ENCODE measurements at regions not wholly inside any gene's neighbourhood (a gene's known extent, or its start where the extent isn't known, plus 50 kb on each side); places are given as distances from the start of the nearest gene placed in this dataset.
"Not testable (repeated sequence)": the region's sequence is repeated elsewhere in the genome, so short reads cannot be mapped to it uniquely, and the experiment has no call there.

DNA sequence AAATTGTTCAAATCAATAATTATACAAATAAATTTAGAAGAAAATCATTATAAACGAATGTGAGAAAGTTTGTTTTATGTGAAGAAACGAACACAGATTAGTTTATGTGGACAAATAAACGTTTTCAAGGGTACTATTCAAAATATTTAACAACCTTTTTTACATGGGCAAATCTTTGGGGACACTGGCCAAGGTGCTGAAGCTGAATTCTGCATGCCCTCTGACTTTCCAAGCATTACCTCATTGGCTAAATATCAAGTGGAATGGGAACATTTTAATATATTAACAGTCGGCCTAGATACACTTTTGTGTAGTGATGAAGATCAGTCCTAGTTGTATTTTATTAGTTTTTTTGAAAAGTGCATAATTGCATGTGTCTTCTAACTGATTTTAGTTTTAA lies 636.4 kb upstream of the DPPA4 start:
- DNase-seq (ENCODE audit: low spot score), result no peak
- H3K27me3 Mint-ChIP-seq, result no peaks in the 10 kb centered on the region
- H3K4me3 Mint-ChIP-seq, result no peak overlapping the region
- no peaks in the 10 kb centered on the region for H3K4me1 Mint-ChIP-seq (ENCODE audit: low read depth in 2 of 2)
- H3K36me3 Mint-ChIP-seq, result no peaks in the 10 kb centered on the region
- no peak overlapping the region for H3K27ac Mint-ChIP-seq
- H3K9me3 Mint-ChIP-seq, result peaks cover 2% of the 10 kb centered on the region
- ATAC-seq, result no peak

GRCh38 chr3:109977897-109978296 lies 640.6 kb upstream of the DPPA4 start:
- no peak for ATAC-seq
- Mint-ChIP-seq H3K9me3 (peaks cover 2% of the 10 kb centered on the region), H3K4me3 (no peak overlapping the region), H3K27me3 (no peaks in the 10 kb centered on the region), H3K4me1 (ENCODE audit: low read depth in 2 of 2) (no peaks in the 10 kb centered on the region), H3K27ac (no peak overlapping the region), H3K36me3 (no peaks in the 10 kb centered on the region)
- no peak for DNase-seq (ENCODE audit: low spot score)

DNA sequence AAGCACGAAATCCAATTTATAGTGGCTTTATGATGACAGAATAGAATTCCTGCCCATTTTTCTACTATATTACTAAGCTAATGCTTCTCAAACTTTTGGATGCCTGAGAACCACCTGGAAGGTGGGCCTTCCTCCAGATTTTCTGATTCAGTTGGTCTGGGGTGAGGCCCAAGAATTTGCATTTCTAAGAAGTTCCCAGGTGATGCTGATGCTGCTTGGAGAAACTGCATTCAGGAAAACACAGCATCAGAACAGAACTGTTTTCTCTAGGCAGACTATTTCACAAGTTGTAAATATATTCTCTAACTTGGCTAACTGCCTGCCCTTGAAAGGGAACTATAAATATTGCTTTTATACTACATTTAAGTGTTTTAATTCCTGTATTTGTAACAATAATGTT lies 644.9 kb upstream of the DPPA4 start:
- no peaks in the 10 kb centered on the region for H3K36me3 Mint-ChIP-seq
- ATAC-seq, result no peak

DNA sequence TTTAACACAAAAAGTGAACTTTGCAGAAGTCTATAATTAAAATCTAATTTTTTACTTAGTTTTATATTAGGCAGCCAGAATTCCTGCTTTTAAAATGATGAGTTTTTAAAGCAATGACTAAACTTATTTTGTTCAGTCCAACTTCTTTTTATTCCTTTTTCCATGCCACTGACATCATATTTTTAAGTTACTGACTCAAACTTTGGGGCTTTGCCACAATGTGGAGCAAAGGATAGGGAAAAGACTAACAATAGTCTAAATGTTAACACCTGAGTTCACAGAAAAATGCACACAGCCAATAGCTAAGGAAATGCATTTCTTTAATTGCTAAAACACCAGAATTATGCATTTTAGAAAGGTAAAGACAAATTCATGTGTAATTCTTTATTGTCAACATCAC lies 647.6 kb upstream of the DPPA4 start:
- H3K36me3 Mint-ChIP-seq, result no peaks in the 10 kb centered on the region
- no peaks in the 10 kb centered on the region for H3K4me1 Mint-ChIP-seq (ENCODE audit: low read depth in 2 of 2)
- ATAC-seq (no peak), DNase-seq (ENCODE audit: low spot score) (no peak)
- H3K4me3 Mint-ChIP-seq, result no peak overlapping the region
- H3K9me3 Mint-ChIP-seq, result no peaks in the 10 kb centered on the region
- H3K27ac Mint-ChIP-seq, result no peak overlapping the region
- no peaks in the 10 kb centered on the region for H3K27me3 Mint-ChIP-seq

More for the DNA sequence above, 644.9 kb upstream of the DPPA4 start:
- no peak for DNase-seq (ENCODE audit: low spot score)
- Mint-ChIP-seq H3K4me1 (ENCODE audit: low read depth in 2 of 2) (no peaks in the 10 kb centered on the region), H3K27me3 (no peaks in the 10 kb centered on the region), H3K4me3 (no peak overlapping the region), H3K27ac (no peak overlapping the region), H3K9me3 (no peaks in the 10 kb centered on the region)

GRCh38 chr3:109985943-109986555 lies 648.7 kb upstream of the DPPA4 start:
- ATAC-seq (no peak), DNase-seq (ENCODE audit: low spot score) (no peak)
- Mint-ChIP-seq H3K27me3 (no peaks in the 10 kb centered on the region), H3K9me3 (no peaks in the 10 kb centered on the region), H3K4me3 (no peak overlapping the region), H3K4me1 (ENCODE audit: low read depth in 2 of 2) (no peaks in the 10 kb centered on the region), H3K27ac (no peak overlapping the region), H3K36me3 (no peaks in the 10 kb centered on the region)

- Mint-ChIP-seq H3K36me3 (no peaks in the 10 kb centered on the region), H3K4me1 (ENCODE audit: low read depth in 2 of 2) (no peaks in the 10 kb centered on the region), H3K27ac (no peak overlapping the region), H3K9me3 (peaks cover 8% of the 10 kb centered on the region), H3K4me3 (no peak overlapping the region), H3K27me3 (no peaks in the 10 kb centered on the region)
- no peak for DNase-seq (ENCODE audit: low spot score)
- ATAC-seq, result no peak
Observed at GRCh38 chr3:109994853-109995252, 657.5 kb upstream of the DPPA4 start.

DNA sequence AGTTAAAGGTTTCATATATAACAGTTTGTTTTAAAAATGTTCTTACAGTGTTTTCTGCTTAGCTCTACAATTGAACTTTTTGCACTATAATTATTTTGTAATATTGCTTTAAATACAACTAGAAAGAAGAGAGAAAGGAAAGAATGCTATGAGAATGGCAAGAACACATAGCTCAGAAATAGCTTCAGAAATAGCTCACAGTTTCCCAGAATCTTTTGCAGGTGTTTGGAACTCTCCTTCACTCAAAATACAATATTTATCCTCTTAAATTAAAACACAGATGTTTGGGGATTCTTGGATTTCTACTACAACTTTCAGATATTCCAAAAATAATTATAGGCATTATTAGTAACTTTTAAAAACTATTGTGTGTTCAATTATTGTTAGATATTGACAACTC lies 658.0 kb upstream of the DPPA4 start:
- Mint-ChIP-seq H3K36me3 (no peaks in the 10 kb centered on the region), H3K4me1 (ENCODE audit: low read depth in 2 of 2) (no peaks in the 10 kb centered on the region), H3K9me3 (peaks cover 8% of the 10 kb centered on the region), H3K27ac (no peak overlapping the region), H3K27me3 (no peaks in the 10 kb centered on the region), H3K4me3 (no peak overlapping the region)
- DNase-seq (ENCODE audit: low spot score) (no peak), ATAC-seq (no peak)

- H3K4me1 Mint-ChIP-seq (ENCODE audit: low read depth in 2 of 2), result not testable (repeated sequence)
Observed at GRCh38 chr3:110001905-110002304, 664.6 kb upstream of the DPPA4 start.

GRCh38 chr3:110006913-110007312 lies 669.6 kb upstream of the DPPA4 start:
- H3K27ac Mint-ChIP-seq, result no peak overlapping the region
- no peaks in the 10 kb centered on the region for H3K36me3 Mint-ChIP-seq
- H3K9me3 Mint-ChIP-seq, result no peaks in the 10 kb centered on the region
- H3K27me3 Mint-ChIP-seq, result peaks cover 0 to 15% of the 10 kb centered on the region in 2 donors
- DNase-seq (ENCODE audit: low spot score), result no peak
- no peaks in the 10 kb centered on the region for H3K4me1 Mint-ChIP-seq (ENCODE audit: low read depth in 2 of 2)
- no peak overlapping the region for H3K4me3 Mint-ChIP-seq
- no peak for ATAC-seq

More at GRCh38 chr3:110001905-110002304, 664.6 kb upstream of the DPPA4 start:
- H3K27ac Mint-ChIP-seq; DNase-seq (ENCODE audit: low spot score); H3K9me3 Mint-ChIP-seq; ATAC-seq; H3K27me3 Mint-ChIP-seq; H3K4me3 Mint-ChIP-seq; H3K36me3 Mint-ChIP-seq: not testable (repeated sequence)

- H3K9me3 Mint-ChIP-seq, result peaks cover 2% of the 10 kb centered on the region
- peaks cover 0 to 7% of the 10 kb centered on the region in 2 donors for H3K27me3 Mint-ChIP-seq
- no peak overlapping the region for H3K4me3 Mint-ChIP-seq
- ATAC-seq (no peak), DNase-seq (ENCODE audit: low spot score) (no peak)
- H3K36me3 Mint-ChIP-seq, result no peaks in the 10 kb centered on the region
- H3K27ac Mint-ChIP-seq, result no peak overlapping the region
- peaks cover 0 to 5% of the 10 kb centered on the region in 2 donors for H3K4me1 Mint-ChIP-seq (ENCODE audit: low read depth in 2 of 2)
Observed at GRCh38 chr3:110015231-110015963, 678.1 kb upstream of the DPPA4 start.

- Mint-ChIP-seq H3K4me1 (ENCODE audit: low read depth in 2 of 2) (peaks cover 0 to 5% of the 10 kb centered on the region in 2 donors), H3K27ac (no peak overlapping the region), H3K9me3 (peaks cover 2% of the 10 kb centered on the region), H3K36me3 (no peaks in the 10 kb centered on the region), H3K27me3 (peaks cover 0 to 7% of the 10 kb centered on the region in 2 donors), H3K4me3 (no peak overlapping the region)
- DNase-seq (ENCODE audit: low spot score) (no peak), ATAC-seq (no peak)
Observed at GRCh38 chr3:110016235-110016815, 679.0 kb upstream of the DPPA4 start.

- H3K4me1 Mint-ChIP-seq (ENCODE audit: low read depth in 2 of 2), result peaks cover 0 to 5% of the 10 kb centered on the region in 2 donors
- H3K27ac Mint-ChIP-seq, result no peak overlapping the region
- no peak overlapping the region for H3K4me3 Mint-ChIP-seq
Observed at GRCh38 chr3:110017304-110017703, 680.0 kb upstream of the DPPA4 start.

DNA sequence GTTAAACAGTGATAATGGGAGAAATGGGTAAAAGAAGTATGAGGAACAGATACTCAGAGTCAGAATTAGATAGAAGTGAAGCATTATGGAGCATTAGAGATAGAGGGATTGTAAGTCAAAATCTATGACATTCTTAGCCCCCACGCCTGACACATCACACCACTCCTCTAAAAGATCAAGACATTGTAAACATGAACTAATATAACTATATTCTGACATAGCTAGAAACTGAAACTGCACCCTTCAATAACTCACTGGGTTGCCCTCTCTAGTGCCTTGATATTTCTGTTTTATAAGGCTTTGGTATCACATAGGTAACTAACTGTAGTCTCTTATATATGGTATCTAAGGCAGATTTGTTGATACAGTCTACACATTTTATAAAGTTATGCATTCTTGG lies 684.3 kb upstream of the DPPA4 start:
- ATAC-seq (no peak), DNase-seq (ENCODE audit: low spot score) (no peak)
- H3K4me3 Mint-ChIP-seq, result no peak overlapping the region
- no peaks in the 10 kb centered on the region for H3K36me3 Mint-ChIP-seq
- H3K27me3 Mint-ChIP-seq, result peaks cover 0 to 7% of the 10 kb centered on the region in 2 donors
- no peaks in the 10 kb centered on the region for H3K4me1 Mint-ChIP-seq (ENCODE audit: low read depth in 2 of 2)
- peaks cover 4% of the 10 kb centered on the region for H3K9me3 Mint-ChIP-seq
- no peak overlapping the region for H3K27ac Mint-ChIP-seq

More at GRCh38 chr3:110017304-110017703, 680.0 kb upstream of the DPPA4 start:
- ATAC-seq (no peak), DNase-seq (ENCODE audit: low spot score) (no peak)
- Mint-ChIP-seq H3K36me3 (no peaks in the 10 kb centered on the region), H3K27me3 (peaks cover 0 to 7% of the 10 kb centered on the region in 2 donors), H3K9me3 (peaks cover 2% of the 10 kb centered on the region)

- not testable (repeated sequence) for H3K4me3 Mint-ChIP-seq; H3K9me3 Mint-ChIP-seq; ATAC-seq; H3K4me1 Mint-ChIP-seq (ENCODE audit: low read depth in 2 of 2); H3K27me3 Mint-ChIP-seq; DNase-seq (ENCODE audit: low spot score); H3K27ac Mint-ChIP-seq; H3K36me3 Mint-ChIP-seq
Observed at GRCh38 chr3:110023022-110023421, 685.7 kb upstream of the DPPA4 start.
